ENCODE measurements at regions not wholly inside any gene's neighbourhood (a gene's known extent, or its start where the extent isn't known, plus 50 kb on each side); places are given as distances from the start of the nearest gene placed in this dataset.

DNA sequence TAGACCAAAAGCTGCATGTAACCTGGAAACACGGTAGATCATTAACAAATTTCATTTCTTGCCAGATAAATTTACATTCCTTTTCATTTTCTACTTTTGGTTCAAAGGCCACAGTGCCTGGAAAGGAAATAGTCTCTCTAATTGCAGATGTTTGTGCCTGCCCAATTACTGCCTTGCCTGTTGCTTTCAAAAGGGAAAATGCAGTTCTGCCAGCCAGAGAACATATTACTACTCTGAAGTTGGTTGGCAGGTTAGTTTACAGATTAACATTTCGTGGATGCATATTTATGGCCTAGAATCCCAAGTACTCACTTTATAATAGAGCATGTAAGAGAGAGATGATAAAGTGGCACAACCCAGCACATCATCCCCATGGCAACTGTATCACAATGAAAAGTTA lies 124.3 kb upstream of the LRRC3B start (continued):
- TF ChIP-seq, protein P1, sequence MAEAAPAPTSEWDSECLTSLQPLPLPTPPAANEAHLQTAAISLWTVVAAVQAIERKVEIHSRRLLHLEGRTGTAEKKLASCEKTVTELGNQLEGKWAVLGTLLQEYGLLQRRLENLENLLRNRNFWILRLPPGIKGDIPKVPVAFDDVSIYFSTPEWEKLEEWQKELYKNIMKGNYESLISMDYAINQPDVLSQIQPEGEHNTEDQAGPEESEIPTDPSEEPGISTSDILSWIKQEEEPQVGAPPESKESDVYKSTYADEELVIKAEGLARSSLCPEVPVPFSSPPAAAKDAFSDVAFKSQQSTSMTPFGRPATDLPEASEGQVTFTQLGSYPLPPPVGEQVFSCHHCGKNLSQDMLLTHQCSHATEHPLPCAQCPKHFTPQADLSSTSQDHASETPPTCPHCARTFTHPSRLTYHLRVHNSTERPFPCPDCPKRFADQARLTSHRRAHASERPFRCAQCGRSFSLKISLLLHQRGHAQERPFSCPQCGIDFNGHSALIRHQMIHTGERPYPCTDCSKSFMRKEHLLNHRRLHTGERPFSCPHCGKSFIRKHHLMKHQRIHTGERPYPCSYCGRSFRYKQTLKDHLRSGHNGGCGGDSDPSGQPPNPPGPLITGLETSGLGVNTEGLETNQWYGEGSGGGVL (CRISPR knock-in tag; IDR thresholded peaks at IDR 0.05): no peak
- TF ChIP-seq NFXL1 (CRISPR knock-in tag; IDR thresholded peaks at IDR 0.05) (no peak), HOXB6 (CRISPR knock-in tag; IDR thresholded peaks at IDR 0.05; ENCODE audit: borderline replicate concordance) (no peak), MEF2A (IDR thresholded peaks at IDR 0.05; ENCODE audit: control insufficient read depth, low read depth, low read length) (no peak), JUNB (CRISPR knock-in tag; conservative IDR thresholded peaks at IDR 0.05) (no peak)

DNA sequence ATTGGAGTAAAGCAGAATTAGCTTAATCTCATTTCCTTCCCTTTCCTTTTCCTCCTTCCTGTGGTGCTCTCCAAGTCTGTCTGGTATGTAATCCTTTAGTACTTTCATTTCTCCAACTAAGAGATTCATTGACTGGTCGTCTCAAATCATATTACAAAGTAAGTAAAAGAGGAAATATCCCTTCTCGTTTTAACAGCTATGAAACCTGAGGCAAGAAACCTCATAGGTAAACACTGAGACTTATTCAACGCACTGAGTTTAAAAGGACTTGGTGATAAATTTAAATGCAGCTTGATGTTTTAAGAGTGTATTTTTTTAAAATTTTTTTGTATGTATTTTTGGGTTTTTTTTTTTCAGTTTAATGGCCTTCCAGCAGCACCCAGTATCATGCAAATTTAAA lies 117.2 kb upstream of the LRRC3B start:
- in situ Hi-C loops (cut with MboI) (no loop called here), intact Hi-C loops (cut with micrococcal nuclease) (no loop called here)
- Histone ChIP-seq H3K9me3 (replicated peaks; ENCODE audit: control insufficient read depth, insufficient read depth, low read depth, low read length) (no peaks in the 10 kb centered on the region), H2AFZ (ENCODE audit: low read depth, low read length) (no peak overlapping the region), H3K4me2 (ENCODE audit: insufficient read depth, low read length) (no peak overlapping the region), H3K27me3 (ENCODE audit: control insufficient read depth in 2 of 2, insufficient read depth in 2 of 2, low read length in 2 of 2) (no peaks in the 10 kb centered on the region), H3K4me1 (replicated peaks in 1 of 2; ENCODE audit: control insufficient read depth in 2 of 2, insufficient read depth in 2 of 2, low read length in 2 of 2) (no peaks in the 10 kb centered on the region), H3K4me3 (no peak overlapping the region), H3K79me2 (ENCODE audit: control insufficient read depth, insufficient read depth, low read length) (no peaks in the 10 kb centered on the region), H3K9me1 (ENCODE audit: control insufficient read depth, insufficient read depth, low read length) (no peaks in the 10 kb centered on the region), H4K20me1 (replicated peaks; ENCODE audit: control insufficient read depth, insufficient read depth, low read length) (no peaks in the 10 kb centered on the region), H3K9ac (ENCODE audit: insufficient read depth in 1 of 2, low read depth in 2 of 2, low read length in 2 of 2) (no peak overlapping the region), H3K36me3 (ENCODE audit: control insufficient read depth, insufficient read depth, low read length) (no peaks in the 10 kb centered on the region), H3K27ac (ENCODE audit: extremely low read depth, low read depth, low read length) (no peak overlapping the region)
- ChIA-PET POLR2A (no interaction called here), CTCF (ENCODE audit: low intra/inter-chr PET ratio) (no interaction called here)
- FAIRE-seq (no peak), DNase-seq (ENCODE audit: extremely low read depth in 1 of 4, low spot score in 3 of 4) (no peak), ATAC-seq (no peak)
- BruUV-seq (replicated peaks): no TSS peak
- 2% methylated on average over 3 of the region's 3 CpGs for WGBS (ENCODE audit: insufficient coverage, low coverage, missing lambda C conversion rate)
- TF ChIP-seq, protein P2, sequence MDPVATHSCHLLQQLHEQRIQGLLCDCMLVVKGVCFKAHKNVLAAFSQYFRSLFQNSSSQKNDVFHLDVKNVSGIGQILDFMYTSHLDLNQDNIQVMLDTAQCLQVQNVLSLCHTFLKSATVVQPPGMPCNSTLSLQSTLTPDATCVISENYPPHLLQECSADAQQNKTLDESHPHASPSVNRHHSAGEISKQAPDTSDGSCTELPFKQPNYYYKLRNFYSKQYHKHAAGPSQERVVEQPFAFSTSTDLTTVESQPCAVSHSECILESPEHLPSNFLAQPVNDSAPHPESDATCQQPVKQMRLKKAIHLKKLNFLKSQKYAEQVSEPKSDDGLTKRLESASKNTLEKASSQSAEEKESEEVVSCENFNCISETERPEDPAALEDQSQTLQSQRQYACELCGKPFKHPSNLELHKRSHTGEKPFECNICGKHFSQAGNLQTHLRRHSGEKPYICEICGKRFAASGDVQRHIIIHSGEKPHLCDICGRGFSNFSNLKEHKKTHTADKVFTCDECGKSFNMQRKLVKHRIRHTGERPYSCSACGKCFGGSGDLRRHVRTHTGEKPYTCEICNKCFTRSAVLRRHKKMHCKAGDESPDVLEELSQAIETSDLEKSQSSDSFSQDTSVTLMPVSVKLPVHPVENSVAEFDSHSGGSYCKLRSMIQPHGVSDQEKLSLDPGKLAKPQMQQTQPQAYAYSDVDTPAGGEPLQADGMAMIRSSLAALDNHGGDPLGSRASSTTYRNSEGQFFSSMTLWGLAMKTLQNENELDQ (CRISPR knock-in tag; IDR thresholded peaks at IDR 0.05; ENCODE audit: borderline replicate concordance): no peak
- TF ChIP-seq HDGF (IDR thresholded peaks at IDR 0.05): no peak
- no peak for TF ChIP-seq TBL1XR1 (IDR thresholded peaks at IDR 0.05; ENCODE audit: low read length in 2 of 2)
- TF ChIP-seq ZNF347 (CRISPR knock-in tag; IDR thresholded peaks at IDR 0.05; ENCODE audit: low read depth): no peak
- no peak for TF ChIP-seq ZKSCAN8 (CRISPR knock-in tag; IDR thresholded peaks at IDR 0.05)
- TF ChIP-seq, protein P3, sequence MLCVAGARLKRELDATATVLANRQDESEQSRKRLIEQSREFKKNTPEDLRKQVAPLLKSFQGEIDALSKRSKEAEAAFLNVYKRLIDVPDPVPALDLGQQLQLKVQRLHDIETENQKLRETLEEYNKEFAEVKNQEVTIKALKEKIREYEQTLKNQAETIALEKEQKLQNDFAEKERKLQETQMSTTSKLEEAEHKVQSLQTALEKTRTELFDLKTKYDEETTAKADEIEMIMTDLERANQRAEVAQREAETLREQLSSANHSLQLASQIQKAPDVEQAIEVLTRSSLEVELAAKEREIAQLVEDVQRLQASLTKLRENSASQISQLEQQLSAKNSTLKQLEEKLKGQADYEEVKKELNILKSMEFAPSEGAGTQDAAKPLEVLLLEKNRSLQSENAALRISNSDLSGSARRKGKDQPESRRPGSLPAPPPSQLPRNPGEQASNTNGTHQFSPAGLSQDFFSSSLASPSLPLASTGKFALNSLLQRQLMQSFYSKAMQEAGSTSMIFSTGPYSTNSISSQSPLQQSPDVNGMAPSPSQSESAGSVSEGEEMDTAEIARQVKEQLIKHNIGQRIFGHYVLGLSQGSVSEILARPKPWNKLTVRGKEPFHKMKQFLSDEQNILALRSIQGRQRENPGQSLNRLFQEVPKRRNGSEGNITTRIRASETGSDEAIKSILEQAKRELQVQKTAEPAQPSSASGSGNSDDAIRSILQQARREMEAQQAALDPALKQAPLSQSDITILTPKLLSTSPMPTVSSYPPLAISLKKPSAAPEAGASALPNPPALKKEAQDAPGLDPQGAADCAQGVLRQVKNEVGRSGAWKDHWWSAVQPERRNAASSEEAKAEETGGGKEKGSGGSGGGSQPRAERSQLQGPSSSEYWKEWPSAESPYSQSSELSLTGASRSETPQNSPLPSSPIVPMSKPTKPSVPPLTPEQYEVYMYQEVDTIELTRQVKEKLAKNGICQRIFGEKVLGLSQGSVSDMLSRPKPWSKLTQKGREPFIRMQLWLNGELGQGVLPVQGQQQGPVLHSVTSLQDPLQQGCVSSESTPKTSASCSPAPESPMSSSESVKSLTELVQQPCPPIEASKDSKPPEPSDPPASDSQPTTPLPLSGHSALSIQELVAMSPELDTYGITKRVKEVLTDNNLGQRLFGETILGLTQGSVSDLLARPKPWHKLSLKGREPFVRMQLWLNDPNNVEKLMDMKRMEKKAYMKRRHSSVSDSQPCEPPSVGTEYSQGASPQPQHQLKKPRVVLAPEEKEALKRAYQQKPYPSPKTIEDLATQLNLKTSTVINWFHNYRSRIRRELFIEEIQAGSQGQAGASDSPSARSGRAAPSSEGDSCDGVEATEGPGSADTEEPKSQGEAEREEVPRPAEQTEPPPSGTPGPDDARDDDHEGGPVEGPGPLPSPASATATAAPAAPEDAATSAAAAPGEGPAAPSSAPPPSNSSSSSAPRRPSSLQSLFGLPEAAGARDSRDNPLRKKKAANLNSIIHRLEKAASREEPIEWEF (CRISPR knock-in tag; IDR thresholded peaks at IDR 0.05): no peak
- TF ChIP-seq FOXA3 (CRISPR knock-in tag; conservative IDR thresholded peaks at IDR 0.05 in 1 of 2, IDR thresholded peaks at IDR 0.05 in 1 of 2): no peak
- TF ChIP-seq CBFA2T2 (conservative IDR thresholded peaks at IDR 0.05): no peak

Data from K562 (cell line).